NCI-H2227 (cell line): ENCODE measurements at regions not wholly inside any gene's neighbourhood (a gene's known extent, or its start where the extent isn't known, plus 50 kb on each side); places are given as distances from the start of the nearest gene placed in this dataset.
"Not testable (repeated sequence)": the region's sequence is repeated elsewhere in the genome, so short reads cannot be mapped to it uniquely, and the experiment has no call there.

Experiments used
- DNase-seq: peaks from one replicate; lab custom pipeline; 2025; ENCODE audit not compliant: unreplicated experiment; lab: John Stamatoyannopoulos, UW

GRCh38 chr2:179385756-179386155 lies 121.1 kb upstream of the SESTD1 start:
- not testable (repeated sequence) for DNase-seq

GRCh38 chr2:179383975-179384374 lies 119.3 kb upstream of the SESTD1 start:
- DNase-seq, result no peak

- DNase-seq, result no peak
These were observed 112.7 kb upstream of the SESTD1 start for GRCh38 chr2:179377296-179377695.

- DNase-seq, result no peak
These were observed 112.2 kb upstream of the SESTD1 start for GRCh38 chr2:179376881-179377280.

GRCh38 chr2:179373816-179374215 lies 109.2 kb upstream of the SESTD1 start:
- DNase-seq, result no peak

GRCh38 chr2:179365561-179365960 lies 100.9 kb upstream of the SESTD1 start:
- not testable (repeated sequence) for DNase-seq

GRCh38 chr2:179355881-179356280 lies 91.2 kb upstream of the SESTD1 start:
- DNase-seq, result no peak

GRCh38 chr2:179354739-179355537 lies 90.3 kb upstream of the SESTD1 start:
- DNase-seq, result peak; percentile 32

- no peak for DNase-seq
These were observed 89.7 kb upstream of the SESTD1 start for GRCh38 chr2:179354296-179354695.

- DNase-seq, result no peak
These were observed 87.5 kb upstream of the SESTD1 start for GRCh38 chr2:179352181-179352580.

- DNase-seq, result no peak
These were observed 86.4 kb upstream of the SESTD1 start for GRCh38 chr2:179351057-179351456.

- DNase-seq, result no peak
These were observed 85.2 kb upstream of the SESTD1 start for GRCh38 chr2:179349670-179350303.

- DNase-seq, result no peak
These were observed 84.3 kb upstream of the SESTD1 start for GRCh38 chr2:179348906-179349305.

- DNase-seq, result no peak
These were observed 80.3 kb upstream of the SESTD1 start for GRCh38 chr2:179344970-179345369.

GRCh38 chr2:179344280-179344964 lies 79.8 kb upstream of the SESTD1 start:
- no peak for DNase-seq

GRCh38 chr2:179343945-179344279 lies 79.3 kb upstream of the SESTD1 start:
- DNase-seq, result no peak

- no peak for DNase-seq
These were observed 76.7 kb upstream of the SESTD1 start for GRCh38 chr2:179341152-179341866.

GRCh38 chr2:179340678-179341077 lies 76.0 kb upstream of the SESTD1 start:
- no peak for DNase-seq

GRCh38 chr2:179338681-179339080 lies 74.0 kb upstream of the SESTD1 start:
- no peak for DNase-seq

GRCh38 chr2:179336782-179337534 lies 72.3 kb upstream of the SESTD1 start:
- no peak for DNase-seq

GRCh38 chr2:179335732-179336131 lies 71.1 kb upstream of the SESTD1 start:
- no peak for DNase-seq
